GM12891 (cell line): ENCODE measurements at regions not wholly inside any gene's neighbourhood (a gene's known extent, or its start where the extent isn't known, plus 50 kb on each side); places are given as distances from the start of the nearest gene placed in this dataset.

Experiments
- DNase-seq: peaks from one replicate; pipeline ENCODE4 v3.0.0; 2011; ENCODE audit warnings: low spot score; ENCODE audit not compliant: insufficient read length
- FAIRE-seq: peaks from 2 replicates; lab custom pipeline; 2011; peaks lifted over from hg19 to GRCh38; lab: Jason Lieb, UNC
- PAX5 ChIP-seq: IDR thresholded peaks from 2 replicates; pipeline ENCODE4 v1.6.1; 2011; ENCODE audit warnings: low read length, moderate library complexity, mild to moderate bottlenecking; ENCODE audit not compliant: insufficient read depth, severe bottlenecking
- POLR2A ChIP-seq: IDR thresholded peaks from 2 replicates; pipeline ENCODE4 v1.6.1; 2011; ENCODE audit warnings: low read depth, low read length, control low read depth
- POLR2AphosphoS5 ChIP-seq: IDR thresholded peaks from 2 replicates; pipeline ENCODE4 v1.6.1; 2011; ENCODE audit warnings: low read depth, low read length, control low read depth
- POU2F2 ChIP-seq: IDR thresholded peaks from 2 replicates; pipeline ENCODE4 v1.6.1; 2011; ENCODE audit warnings: low read depth, mild to moderate bottlenecking, control low read depth, low read length, moderate library complexity
- SPI1 ChIP-seq: IDR thresholded peaks from 2 replicates; pipeline ENCODE4 v1.6.1; 2011; ENCODE audit warnings: low read depth, low read length, control low read depth
- TAF1 ChIP-seq: IDR thresholded peaks from 2 replicates; pipeline ENCODE4 v1.6.1; 2011; ENCODE audit warnings: low read depth, low read length, control low read depth

DNA sequence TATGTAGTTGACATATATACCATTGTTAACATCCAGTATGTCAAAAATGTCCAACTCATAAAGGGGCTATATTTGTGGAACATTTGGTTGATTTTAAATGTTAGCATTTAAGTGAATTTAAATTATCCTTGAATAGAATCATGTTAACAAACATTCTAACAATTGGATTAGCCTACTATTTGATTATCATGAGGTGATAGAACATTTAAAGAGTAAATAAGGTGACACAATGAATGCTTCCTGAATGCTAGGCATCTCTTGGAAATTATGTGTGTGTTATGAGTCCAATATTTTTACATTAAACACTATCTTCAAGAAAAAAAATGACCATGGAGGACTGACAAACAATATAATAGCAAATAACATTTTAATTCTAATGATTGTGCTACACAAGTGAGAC, 901.9 kb upstream of the AGA start:
- no peak for TF ChIP-seq POU2F2
- FAIRE-seq (no peak), DNase-seq (no peak)

DNA sequence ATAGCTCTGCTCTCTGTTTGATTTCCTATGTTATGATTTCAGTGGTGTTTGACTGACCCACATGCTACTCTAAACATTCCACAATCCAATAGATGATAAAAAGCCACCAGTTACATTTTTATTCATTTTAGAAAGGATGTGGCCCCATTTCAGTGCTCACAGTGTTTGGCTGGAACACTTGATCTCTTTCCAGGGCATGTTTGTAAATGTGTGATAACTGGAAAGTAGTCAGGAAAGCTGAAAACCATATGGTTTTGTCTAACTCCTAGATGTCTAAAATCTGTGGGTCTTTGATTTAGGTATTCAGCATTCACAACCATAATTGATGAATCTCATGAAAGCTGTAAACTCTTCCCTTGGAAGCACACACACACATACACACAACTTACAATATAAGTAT, 904.9 kb upstream of the AGA start:
- DNase-seq (no peak), FAIRE-seq (no peak)
- TF ChIP-seq PAX5, result no peak
- TF ChIP-seq POU2F2, result no peak
- no peak for TF ChIP-seq POLR2A
- no peak for TF ChIP-seq TAF1
- TF ChIP-seq POLR2AphosphoS5, result no peak
- no peak for TF ChIP-seq SPI1

DNA sequence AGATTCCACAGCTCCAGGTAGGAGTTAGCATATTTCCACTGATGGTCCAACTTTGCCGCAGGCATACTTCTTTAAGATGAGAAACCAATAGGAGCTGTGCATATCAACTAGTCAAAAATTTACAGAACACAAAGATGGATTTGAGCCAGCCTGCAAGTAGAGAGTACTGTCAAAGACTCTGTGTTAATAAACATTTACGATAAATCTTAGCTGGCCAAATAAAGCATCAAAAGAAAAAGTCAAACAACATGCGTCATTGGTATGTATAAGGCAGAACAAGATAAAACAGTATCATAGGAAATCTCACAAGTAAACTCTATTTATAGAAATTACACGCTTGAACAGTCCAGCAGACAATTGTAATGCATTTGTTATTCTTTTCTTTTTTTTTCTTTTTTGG, 907.4 kb upstream of the AGA start:
- FAIRE-seq, result no peak
- DNase-seq, result no peak
- no peak for TF ChIP-seq TAF1
- no peak for TF ChIP-seq POLR2A
- no peak for TF ChIP-seq POU2F2
- TF ChIP-seq SPI1, result no peak
- TF ChIP-seq PAX5, result no peak
- TF ChIP-seq POLR2AphosphoS5, result no peak

DNA sequence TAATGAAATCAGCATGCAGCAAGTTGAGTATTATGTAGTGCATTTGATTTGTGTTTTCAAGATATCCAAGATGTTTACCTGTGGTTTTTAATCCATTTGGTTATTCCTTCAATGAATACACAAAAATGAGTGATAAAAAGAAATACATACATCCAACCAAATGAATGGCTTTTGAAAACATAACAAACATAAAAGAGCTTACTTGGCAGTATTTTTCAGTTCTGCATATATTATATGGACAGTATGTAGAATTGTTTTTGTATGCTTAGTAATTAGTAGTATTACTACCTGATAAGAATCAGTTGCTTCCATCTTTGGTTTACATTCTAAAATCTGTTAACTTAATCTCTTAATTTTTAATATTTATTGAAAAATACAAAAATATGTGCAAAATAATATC, 908.9 kb upstream of the AGA start:
- no peak for TF ChIP-seq TAF1
- TF ChIP-seq POU2F2, result no peak
- no peak for TF ChIP-seq POLR2A
- TF ChIP-seq POLR2AphosphoS5, result no peak
- no peak for TF ChIP-seq PAX5
- TF ChIP-seq SPI1, result no peak
- no peak for DNase-seq
- no peak for FAIRE-seq

DNA sequence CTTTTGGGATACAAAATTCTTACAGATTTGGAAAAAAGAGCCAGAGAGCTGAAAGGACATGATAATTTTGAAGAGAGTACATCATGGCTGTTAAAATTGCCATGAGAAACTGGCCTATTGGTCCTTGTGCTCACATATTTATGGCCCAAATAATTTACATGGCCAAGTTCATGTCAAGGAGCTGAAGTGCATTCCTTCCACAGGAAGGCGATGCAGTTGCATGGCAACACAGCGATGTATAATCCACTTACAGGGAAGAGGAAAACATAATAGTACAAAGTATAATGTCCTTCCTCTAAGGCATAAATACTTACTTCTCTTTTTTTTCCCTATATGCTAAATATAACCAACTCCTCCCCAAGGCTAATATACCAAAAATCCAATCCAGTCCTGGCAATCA, 914.5 kb upstream of the AGA start:
- FAIRE-seq (no peak), DNase-seq (no peak)
- TF ChIP-seq POLR2A (no peak), TAF1 (no peak), POU2F2 (no peak), PAX5 (no peak), POLR2AphosphoS5 (no peak), SPI1 (no peak)

DNA sequence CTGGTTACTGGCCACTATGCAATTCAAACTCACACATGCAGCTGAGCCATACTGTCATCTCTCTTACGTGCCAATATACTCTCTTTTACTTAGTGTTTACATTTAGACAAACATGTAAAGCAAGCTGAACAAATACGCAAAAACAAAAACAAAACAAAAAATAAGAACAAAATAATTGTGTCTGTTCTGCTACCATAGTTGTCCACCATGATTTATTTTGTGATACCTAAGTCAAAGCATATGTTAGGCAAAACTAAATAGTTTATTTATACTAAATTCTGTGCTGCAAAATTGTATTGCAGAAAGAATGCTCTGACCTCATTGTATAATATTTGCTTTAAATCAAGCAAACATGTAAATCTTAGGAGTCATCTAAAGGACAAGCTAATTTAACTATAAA, 943.2 kb upstream of the AGA start:
- FAIRE-seq (no peak), DNase-seq (no peak)
- TF ChIP-seq SPI1, result no peak
- TF ChIP-seq POLR2A, result no peak
- no peak for TF ChIP-seq POLR2AphosphoS5
- TF ChIP-seq PAX5, result no peak
- TF ChIP-seq TAF1, result no peak
- no peak for TF ChIP-seq POU2F2

DNA sequence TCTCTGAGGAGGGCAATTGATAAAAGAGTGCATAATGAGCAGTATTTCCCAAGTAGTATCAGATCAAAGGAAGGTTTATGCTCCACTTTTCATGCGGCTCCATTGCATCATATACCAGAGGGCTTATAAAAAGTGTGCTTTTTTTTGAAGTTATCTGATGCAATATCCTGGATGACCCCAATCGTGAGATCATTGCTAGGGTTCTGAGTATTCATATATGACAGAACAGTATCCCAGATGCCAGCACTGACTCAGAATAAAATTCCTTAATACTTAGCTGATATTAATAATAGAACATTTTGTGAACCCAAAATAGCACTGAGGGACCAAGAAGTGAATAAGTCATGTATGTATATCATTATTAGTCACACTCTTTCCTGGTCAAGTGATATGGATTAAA, 945.5 kb upstream of the AGA start:
- FAIRE-seq (no peak), DNase-seq (no peak)
- TF ChIP-seq TAF1 (no peak), PAX5 (no peak), POLR2A (no peak), POLR2AphosphoS5 (no peak), POU2F2 (no peak)

DNA sequence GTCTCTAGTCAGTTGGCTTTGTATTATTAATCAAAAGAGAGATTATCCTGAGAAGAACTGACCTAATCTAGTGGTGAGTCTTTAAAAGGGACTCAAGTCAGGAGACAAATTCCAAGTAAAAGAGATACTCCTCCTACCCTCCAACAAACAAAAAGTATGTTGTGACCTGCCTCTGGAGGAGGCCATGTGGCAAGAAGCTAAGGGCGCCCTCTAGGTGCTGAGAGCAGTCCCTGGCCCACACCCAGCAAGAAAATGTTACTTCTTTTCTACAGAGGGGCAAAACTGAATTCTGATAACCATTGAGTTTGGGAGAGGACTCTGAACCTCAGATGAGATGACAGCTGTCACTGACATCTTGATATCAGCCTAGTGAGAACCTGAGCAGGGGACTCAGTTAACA, 953.6 kb upstream of the AGA start:
- TF ChIP-seq TAF1, result no peak
- TF ChIP-seq SPI1, result no peak
- no peak for TF ChIP-seq POLR2AphosphoS5
- no peak for TF ChIP-seq PAX5
- no peak for TF ChIP-seq POLR2A
- no peak for FAIRE-seq
- DNase-seq, result no peak

DNA sequence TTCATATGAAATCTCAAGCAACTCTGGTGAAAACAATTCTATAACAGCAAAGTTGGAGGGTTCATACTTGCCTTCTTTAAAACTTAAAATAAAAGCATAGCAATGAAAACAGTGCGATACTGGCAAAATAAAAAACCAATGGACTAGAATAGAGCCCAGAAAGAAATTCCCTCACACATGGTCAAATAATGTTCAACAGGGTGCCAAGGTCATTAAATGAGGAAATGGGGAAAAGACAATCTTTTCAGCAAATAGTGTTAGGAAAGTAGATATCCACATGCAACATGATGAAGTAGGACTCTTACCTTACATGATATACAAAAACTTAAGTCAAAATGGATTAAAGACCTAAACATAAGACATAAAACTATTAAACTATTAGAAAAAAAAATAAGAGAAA, 970.2 kb upstream of the AGA start:
- DNase-seq (no peak), FAIRE-seq (no peak)
- no peak for TF ChIP-seq POLR2AphosphoS5
- TF ChIP-seq PAX5, result no peak
- TF ChIP-seq TAF1, result no peak
- no peak for TF ChIP-seq SPI1
- no peak for TF ChIP-seq POU2F2
- no peak for TF ChIP-seq POLR2A

DNA sequence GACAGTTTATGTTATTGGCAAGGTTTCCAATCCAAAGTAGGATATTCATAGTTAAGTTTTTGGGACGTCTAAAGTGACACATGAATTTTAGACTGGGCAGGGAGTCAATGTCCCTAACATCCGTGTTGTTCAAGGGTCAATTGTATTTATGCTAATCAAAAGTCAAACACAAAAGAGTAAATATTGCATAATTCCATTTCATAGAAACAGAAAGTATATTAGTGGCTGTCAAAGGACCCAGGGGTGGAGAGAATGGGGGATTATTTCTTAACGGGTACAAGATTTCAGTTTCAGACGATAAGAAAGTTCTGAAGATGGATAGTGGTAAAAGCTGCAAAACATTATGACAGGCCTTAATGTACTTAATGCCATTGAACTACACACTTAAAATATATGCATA, 971.8 kb upstream of the AGA start:
- FAIRE-seq (no peak), DNase-seq (no peak)
- TF ChIP-seq POLR2A, result no peak
- no peak for TF ChIP-seq TAF1
- TF ChIP-seq POLR2AphosphoS5, result no peak
- no peak for TF ChIP-seq SPI1
- no peak for TF ChIP-seq POU2F2
- TF ChIP-seq PAX5, result no peak

DNA sequence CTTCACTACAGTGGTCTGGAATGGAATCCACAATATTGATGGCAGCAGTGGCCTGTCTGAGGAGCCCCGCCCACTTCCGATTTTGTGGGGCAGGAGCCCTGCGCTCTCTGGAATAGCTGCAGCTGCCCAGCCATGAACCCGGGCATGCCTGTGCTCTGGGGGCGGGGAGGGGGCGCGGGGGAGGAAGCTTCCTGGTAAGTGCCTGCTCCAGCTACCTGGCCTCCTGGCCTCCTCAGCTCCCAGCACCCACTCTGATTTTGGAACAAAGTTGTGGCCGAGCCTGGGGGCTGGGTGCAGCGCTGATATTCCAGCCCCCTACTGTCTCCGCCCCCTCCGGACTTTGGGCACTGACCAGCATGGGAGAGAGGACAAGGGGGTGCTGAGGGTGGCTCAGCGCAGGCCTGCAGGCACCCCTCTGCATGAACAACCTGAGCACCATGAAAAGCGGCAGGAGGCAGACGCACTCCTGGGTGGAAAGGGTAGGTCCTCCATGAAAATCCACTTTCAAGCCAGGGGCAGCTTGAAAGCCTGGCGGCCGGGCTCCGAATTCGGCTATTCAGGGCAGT, 972.7 kb upstream of the AGA start:
- no peak for TF ChIP-seq POLR2A
- TF ChIP-seq POU2F2, result no peak

More for the DNA sequence above, 972.7 kb upstream of the AGA start:
- FAIRE-seq (no peak), DNase-seq (no peak)
